ENCODE measurements at regions not wholly inside any gene's neighbourhood (a gene's known extent, or its start where the extent isn't known, plus 50 kb on each side); places are given as distances from the start of the nearest gene placed in this dataset.

- TF ChIP-seq POLR2A (IDR thresholded peaks at IDR 0.05; ENCODE audit: borderline replicate concordance, extremely low read depth, insufficient read depth, insufficient read length) (no peak), SRF (IDR thresholded peaks at IDR 0.05; ENCODE audit: low read depth) (no peak), POLR2AphosphoS5 (IDR thresholded peaks at IDR 0.05; ENCODE audit: low read depth, low read length) (no peak), ZFX (IDR thresholded peaks at IDR 0.05) (no peak), REST (IDR thresholded peaks at IDR 0.05; ENCODE audit: low read depth) (no peak), JUND (IDR thresholded peaks at IDR 0.05) (no peak)
- TF ChIP-seq, protein P1, sequence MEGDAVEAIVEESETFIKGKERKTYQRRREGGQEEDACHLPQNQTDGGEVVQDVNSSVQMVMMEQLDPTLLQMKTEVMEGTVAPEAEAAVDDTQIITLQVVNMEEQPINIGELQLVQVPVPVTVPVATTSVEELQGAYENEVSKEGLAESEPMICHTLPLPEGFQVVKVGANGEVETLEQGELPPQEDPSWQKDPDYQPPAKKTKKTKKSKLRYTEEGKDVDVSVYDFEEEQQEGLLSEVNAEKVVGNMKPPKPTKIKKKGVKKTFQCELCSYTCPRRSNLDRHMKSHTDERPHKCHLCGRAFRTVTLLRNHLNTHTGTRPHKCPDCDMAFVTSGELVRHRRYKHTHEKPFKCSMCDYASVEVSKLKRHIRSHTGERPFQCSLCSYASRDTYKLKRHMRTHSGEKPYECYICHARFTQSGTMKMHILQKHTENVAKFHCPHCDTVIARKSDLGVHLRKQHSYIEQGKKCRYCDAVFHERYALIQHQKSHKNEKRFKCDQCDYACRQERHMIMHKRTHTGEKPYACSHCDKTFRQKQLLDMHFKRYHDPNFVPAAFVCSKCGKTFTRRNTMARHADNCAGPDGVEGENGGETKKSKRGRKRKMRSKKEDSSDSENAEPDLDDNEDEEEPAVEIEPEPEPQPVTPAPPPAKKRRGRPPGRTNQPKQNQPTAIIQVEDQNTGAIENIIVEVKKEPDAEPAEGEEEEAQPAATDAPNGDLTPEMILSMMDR (IDR thresholded peaks at IDR 0.05 in 2 of 3, conservative IDR thresholded peaks at IDR 0.05 in 1 of 3; ENCODE audit: borderline replicate concordance in 1 of 3, insufficient read depth in 1 of 3, low read depth in 2 of 3, low read length in 2 of 3): no peak
These were observed 99.6 kb upstream of the RTL6 start for GRCh38 chr22:44597616-44598015.
